ENCODE measurements at regions not wholly inside any gene's neighbourhood (a gene's known extent, or its start where the extent isn't known, plus 50 kb on each side); places are given as distances from the start of the nearest gene placed in this dataset.
"Not testable (repeated sequence)": the region's sequence is repeated elsewhere in the genome, so short reads cannot be mapped to it uniquely, and the experiment has no call there.

DNA sequence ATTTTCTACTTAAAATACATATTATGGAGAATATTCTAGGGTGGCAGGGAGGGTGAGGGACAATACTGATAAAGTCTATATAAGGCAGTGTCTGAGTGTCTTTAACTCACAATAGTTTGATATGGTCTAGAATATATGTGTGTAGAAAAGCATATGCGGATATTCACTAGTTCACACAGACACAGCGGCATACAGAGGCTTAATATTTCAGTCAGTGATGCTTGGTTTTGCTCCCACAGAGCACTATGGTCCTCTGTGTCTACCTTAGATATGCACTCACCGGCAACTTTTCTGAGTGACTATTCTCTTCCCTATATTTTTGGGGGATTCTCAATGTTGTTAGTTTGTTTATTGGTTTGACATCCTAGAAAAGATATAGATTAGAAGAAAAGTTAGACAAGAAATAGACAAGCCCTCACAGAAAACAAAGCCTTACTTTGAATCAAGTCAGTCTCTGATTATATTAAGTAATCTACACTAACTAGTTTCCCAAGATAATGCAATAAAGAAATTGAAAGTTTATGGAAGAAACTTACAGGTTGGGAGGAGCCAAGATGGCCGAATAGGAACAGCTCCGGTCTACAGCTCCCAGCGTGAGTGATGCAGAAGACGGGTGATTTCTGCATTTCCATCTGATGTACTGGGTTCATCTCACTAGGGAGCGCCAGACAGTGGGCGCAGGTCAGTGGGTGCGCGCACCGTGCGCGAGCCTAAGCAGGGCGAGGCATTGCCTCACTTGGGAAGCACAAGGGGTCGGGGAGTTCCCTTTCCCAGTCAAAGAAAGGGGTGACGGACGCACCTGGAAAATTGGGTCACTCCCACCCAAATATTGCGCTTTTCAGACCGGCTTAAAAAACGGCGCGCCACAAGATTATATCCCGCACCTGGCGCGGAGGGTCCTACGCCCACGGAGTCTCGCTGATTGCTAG, 578.4 kb upstream of the FOXG1 start:
- not testable (repeated sequence) for TF ChIP-seq POLR2A (IDR thresholded peaks at IDR 0.05)
- TF ChIP-seq, protein P1, sequence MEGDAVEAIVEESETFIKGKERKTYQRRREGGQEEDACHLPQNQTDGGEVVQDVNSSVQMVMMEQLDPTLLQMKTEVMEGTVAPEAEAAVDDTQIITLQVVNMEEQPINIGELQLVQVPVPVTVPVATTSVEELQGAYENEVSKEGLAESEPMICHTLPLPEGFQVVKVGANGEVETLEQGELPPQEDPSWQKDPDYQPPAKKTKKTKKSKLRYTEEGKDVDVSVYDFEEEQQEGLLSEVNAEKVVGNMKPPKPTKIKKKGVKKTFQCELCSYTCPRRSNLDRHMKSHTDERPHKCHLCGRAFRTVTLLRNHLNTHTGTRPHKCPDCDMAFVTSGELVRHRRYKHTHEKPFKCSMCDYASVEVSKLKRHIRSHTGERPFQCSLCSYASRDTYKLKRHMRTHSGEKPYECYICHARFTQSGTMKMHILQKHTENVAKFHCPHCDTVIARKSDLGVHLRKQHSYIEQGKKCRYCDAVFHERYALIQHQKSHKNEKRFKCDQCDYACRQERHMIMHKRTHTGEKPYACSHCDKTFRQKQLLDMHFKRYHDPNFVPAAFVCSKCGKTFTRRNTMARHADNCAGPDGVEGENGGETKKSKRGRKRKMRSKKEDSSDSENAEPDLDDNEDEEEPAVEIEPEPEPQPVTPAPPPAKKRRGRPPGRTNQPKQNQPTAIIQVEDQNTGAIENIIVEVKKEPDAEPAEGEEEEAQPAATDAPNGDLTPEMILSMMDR (IDR thresholded peaks at IDR 0.05), result not testable (repeated sequence)

All from heart left ventricle (tissue), 13 donors.